ENCODE measurements at regions not wholly inside any gene's neighbourhood (a gene's known extent, or its start where the extent isn't known, plus 50 kb on each side); places are given as distances from the start of the nearest gene placed in this dataset.

GRCh38 chr2:145033438-145033837, 513.5 kb upstream of the ZEB2 start:
- no peak for DNase-seq

- DNase-seq = no peak
Measured at GRCh38 chr2:145032791-145033190, 512.9 kb upstream of the ZEB2 start.

GRCh38 chr2:145029873-145030272, 510.0 kb upstream of the ZEB2 start:
- DNase-seq = no peak

GRCh38 chr2:145029081-145029480, 509.2 kb upstream of the ZEB2 start:
- DNase-seq = no peak

- DNase-seq = no peak
Measured at GRCh38 chr2:145028101-145028920, 508.4 kb upstream of the ZEB2 start.

- no peak for DNase-seq
Measured at GRCh38 chr2:145026456-145027455, 506.8 kb upstream of the ZEB2 start.

GRCh38 chr2:145025382-145025781, 505.5 kb upstream of the ZEB2 start:
- DNase-seq = no peak

GRCh38 chr2:145023334-145023934, 503.5 kb upstream of the ZEB2 start:
- DNase-seq = no peak

- no peak for DNase-seq
Measured at GRCh38 chr2:145022666-145023333, 502.9 kb upstream of the ZEB2 start.

- DNase-seq = no peak
Measured at GRCh38 chr2:145021962-145022665, 502.2 kb upstream of the ZEB2 start.

- DNase-seq = no peak
Measured at GRCh38 chr2:145020694-145021093, 500.8 kb upstream of the ZEB2 start.

GRCh38 chr2:145020139-145020538, 500.2 kb upstream of the ZEB2 start:
- no peak for DNase-seq

- DNase-seq = no peak
Measured at GRCh38 chr2:145018502-145018901, 498.6 kb upstream of the ZEB2 start.

- DNase-seq = no peak
Measured at GRCh38 chr2:145017149-145017548, 497.2 kb upstream of the ZEB2 start.

- no peak for DNase-seq
Measured at GRCh38 chr2:145016711-145017110, 496.8 kb upstream of the ZEB2 start.

- DNase-seq = no peak
Measured at GRCh38 chr2:145015561-145015960, 495.6 kb upstream of the ZEB2 start.

- no peak for DNase-seq
Measured at GRCh38 chr2:145012806-145013205, 492.9 kb upstream of the ZEB2 start.

- no peak for DNase-seq
Measured at GRCh38 chr2:145012214-145012670, 492.3 kb upstream of the ZEB2 start.

- no peak for DNase-seq
Measured at GRCh38 chr2:145010635-145011034, 490.7 kb upstream of the ZEB2 start.

GRCh38 chr2:145007960-145008263, 488.0 kb upstream of the ZEB2 start:
- DNase-seq = no peak

- peak; percentile 41 for DNase-seq
Measured at GRCh38 chr2:145007093-145007959, 487.4 kb upstream of the ZEB2 start.

Measured in NCI-H2029 (cell line).